ENCODE measurements at regions not wholly inside any gene's neighbourhood (a gene's known extent, or its start where the extent isn't known, plus 50 kb on each side); places are given as distances from the start of the nearest gene placed in this dataset.

DNA sequence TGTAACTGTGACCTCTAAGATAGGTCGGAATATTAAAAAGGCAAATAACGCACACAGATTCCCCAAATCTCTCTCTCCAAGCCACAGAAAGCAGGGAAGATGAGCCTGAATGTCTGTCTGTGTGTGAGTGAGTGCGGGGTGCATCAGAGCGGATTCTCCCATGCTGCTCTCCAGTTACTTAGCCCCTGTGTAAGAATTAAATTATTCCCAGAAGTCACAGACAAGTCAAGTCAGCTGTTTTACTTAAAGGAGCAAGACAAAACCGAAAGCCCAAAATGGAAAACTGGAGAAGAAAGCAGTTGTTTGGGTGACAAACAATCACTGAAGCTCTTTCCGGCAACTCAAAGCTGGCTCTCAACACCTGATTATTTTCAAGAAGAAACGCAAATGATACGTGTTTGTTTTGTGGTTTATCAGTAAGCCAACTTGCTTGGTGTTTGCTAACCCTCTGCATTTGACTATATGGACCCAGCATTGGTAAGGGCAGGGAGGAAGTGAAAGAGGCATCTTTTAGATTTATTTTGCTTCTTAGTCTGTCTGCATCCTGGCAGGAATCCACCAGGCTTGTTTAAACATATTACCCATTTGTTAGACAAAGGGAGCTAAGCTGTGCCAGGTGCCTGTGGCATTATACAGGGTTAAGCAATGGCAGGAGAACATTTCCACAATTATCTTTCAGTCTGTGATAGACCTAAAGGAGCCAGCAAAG is 121.5 kb upstream of the CREB1 start:
- TF ChIP-seq, protein P1, sequence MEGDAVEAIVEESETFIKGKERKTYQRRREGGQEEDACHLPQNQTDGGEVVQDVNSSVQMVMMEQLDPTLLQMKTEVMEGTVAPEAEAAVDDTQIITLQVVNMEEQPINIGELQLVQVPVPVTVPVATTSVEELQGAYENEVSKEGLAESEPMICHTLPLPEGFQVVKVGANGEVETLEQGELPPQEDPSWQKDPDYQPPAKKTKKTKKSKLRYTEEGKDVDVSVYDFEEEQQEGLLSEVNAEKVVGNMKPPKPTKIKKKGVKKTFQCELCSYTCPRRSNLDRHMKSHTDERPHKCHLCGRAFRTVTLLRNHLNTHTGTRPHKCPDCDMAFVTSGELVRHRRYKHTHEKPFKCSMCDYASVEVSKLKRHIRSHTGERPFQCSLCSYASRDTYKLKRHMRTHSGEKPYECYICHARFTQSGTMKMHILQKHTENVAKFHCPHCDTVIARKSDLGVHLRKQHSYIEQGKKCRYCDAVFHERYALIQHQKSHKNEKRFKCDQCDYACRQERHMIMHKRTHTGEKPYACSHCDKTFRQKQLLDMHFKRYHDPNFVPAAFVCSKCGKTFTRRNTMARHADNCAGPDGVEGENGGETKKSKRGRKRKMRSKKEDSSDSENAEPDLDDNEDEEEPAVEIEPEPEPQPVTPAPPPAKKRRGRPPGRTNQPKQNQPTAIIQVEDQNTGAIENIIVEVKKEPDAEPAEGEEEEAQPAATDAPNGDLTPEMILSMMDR (IDR thresholded peaks at IDR 0.05): no peak
- no peak for TF ChIP-seq POLR2A (IDR thresholded peaks at IDR 0.05)

All from heart left ventricle (tissue), 13 donors.